ENCODE measurements at regions not wholly inside any gene's neighbourhood (a gene's known extent, or its start where the extent isn't known, plus 50 kb on each side); places are given as distances from the start of the nearest gene placed in this dataset.
"Not testable (repeated sequence)": the region's sequence is repeated elsewhere in the genome, so short reads cannot be mapped to it uniquely, and the experiment has no call there.

DNA sequence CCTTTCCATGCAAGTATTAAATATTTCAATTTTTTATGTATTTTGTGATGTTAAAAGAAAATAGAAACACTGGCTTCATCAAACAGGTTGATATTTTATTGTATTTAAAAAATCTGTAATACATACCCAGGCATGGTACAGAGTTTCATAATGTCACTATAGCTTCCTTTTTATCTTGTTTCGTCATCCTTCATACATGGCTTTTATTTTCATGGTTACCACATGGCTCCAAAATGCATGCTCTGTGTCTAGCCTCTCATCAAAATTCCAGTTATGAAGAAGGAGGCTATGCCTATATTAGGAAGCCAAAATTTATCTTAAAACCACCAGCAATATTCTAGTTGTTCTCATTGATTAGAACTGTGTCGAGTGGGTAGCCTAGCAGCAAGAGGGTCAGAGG, 464.8 kb downstream of the BTG1 start:
- DNase-seq (ENCODE audit: low spot score), result no peak

DNA sequence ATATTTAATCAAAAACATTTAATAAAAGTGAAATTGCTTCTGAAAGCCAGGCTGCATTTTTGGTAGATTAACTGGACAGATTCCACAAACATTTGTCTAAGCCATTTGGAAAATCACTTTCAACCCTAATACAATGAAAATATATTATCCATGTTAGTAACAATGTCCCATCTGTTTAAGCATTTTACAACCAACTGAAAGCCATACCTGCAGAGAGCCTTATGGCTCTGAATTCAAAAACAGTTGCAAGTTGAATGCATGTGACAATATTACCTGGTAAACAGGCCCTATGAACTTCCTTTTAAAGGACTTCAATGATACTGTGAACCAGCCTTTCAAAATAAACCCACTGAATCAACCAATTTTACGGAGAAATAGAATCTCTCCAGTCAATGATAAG, 468.1 kb downstream of the BTG1 start:
- no peak for DNase-seq (ENCODE audit: low spot score)

DNA sequence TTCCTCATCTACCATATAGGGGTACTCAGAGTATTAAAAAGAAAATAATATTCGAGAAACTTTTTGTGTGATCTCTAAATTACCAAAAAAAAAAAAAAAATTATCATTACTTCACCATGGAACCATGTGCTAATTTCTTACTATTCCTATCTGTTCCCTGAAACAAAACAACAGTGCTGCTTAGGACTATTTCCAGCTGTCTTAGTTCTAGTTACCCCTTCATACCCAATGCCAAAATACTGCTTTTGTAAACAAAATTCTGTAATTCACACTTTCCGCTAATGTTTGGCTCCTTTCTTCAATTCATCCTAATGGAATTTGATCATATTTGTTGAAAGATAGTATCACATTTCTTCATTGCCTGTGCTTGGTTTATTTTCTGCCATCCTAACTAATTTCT, 470.2 kb downstream of the BTG1 start:
- DNase-seq (ENCODE audit: low spot score), result no peak

DNA sequence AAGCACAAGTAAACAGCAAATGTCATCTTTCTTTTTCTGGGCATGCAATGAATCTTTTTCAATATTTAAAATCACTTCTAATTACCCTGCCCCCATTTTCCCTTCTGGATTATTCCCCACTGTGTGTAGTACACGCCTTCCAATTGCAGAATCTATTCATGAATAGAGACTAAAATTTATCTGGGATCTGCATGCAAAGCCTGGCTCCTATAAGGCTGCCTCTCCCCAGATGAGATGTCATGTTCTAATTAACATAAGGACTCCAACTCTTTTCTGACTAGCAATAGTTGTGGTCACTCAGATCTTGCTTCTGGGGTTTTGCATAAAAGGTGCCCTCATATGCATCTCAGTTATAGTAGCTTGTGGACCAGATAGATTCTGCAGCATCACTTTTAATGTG, 473.5 kb downstream of the BTG1 start:
- no peak for DNase-seq (ENCODE audit: low spot score)

DNA sequence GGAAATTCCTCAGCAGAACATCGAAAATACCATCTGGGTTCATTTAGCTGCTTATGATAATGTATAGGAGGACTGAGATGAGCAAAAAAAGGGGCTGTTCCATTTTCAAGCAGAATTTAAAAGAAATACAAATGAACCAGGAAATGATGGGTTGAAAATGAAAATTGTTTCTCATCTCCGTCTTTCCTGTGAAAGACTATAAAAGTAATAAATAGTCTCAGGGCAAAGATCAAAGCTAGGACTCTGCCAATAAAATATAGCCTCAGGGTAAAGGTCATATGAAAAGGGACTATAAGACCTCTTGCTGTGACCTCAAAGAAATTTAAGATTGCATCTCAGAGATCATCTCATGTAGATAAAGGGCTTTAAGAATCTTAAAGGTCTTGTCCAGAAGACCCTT, 478.0 kb downstream of the BTG1 start:
- no peak for DNase-seq (ENCODE audit: low spot score)

DNA sequence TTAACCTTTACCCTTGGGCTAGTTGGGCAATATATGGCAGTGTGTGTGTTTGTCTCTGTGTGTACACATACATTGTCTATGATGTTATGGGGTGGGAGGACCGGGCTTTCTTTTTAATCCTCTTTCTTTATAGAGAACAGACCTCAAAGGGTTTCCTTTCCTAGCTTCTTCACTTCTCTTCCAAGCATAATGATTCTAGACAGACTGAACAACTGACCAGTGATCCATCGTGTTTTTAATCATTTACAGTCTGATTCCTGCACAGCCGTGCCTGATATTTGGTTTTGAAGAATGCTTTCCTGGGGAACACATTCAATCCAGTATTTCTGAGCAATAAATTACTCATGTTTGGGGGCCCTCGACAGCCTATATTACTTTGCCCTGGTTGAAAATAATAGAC, 481.1 kb upstream of the DCN start:
- DNase-seq (ENCODE audit: low spot score), result no peak

DNA sequence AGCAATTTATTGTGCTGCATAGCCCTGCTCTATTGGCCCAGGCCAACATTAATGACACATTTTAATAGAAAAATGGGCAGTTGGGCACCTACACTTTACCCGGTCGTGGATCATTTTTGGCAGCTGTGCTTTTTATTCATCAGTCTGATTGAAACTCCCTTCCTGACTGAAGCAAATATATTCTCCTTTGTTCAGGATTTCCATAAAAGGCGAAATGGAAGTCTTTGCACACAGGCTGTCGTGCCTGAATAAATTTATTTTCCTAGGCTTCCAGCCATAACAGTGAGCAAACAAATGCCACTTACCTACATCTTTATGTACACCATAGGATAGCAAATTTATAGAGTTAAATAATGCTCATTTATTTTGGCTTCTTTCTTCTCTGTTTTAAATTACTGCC, 480.7 kb upstream of the DCN start:
- DNase-seq (ENCODE audit: low spot score), result no peak

DNA sequence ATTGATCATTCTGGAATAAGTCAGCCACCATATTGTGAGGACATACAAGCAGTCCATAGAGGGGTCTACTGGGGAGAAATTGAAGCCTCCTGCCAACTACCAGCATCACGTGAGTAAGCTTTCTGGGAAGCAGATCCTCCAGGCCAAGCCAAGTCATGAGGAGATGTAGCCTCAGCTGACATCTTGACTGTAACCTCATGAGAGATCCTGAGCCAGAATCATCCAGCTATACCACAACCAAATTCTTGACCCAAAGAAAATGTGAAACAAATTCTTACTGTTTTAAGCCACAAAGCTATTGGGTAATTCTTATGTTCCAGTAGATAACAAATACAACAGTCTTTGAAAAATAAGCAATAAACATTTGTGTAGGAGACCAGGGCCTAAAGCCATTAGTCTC, 479.4 kb upstream of the DCN start:
- DNase-seq (ENCODE audit: low spot score), result no peak

DNA sequence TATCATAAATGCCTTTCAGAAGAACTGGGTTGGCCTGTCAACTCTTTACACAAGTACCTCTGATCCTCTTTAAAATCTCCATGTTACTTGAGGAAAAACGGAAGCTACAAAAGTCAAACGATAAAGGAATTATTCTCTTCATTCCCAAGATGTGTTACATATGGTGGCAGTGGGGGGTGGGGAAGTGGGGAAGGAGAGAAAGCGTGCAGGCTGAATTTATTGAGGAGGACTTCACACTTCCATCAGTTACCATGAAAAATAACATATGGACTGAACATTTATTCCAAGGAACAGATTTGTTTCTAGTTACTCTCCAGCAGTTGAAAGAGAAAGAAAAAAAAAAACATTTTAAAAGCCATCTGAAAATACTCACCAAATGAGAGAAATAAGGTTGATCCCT, 474.4 kb upstream of the DCN start:
- no peak for DNase-seq (ENCODE audit: low spot score)

DNA sequence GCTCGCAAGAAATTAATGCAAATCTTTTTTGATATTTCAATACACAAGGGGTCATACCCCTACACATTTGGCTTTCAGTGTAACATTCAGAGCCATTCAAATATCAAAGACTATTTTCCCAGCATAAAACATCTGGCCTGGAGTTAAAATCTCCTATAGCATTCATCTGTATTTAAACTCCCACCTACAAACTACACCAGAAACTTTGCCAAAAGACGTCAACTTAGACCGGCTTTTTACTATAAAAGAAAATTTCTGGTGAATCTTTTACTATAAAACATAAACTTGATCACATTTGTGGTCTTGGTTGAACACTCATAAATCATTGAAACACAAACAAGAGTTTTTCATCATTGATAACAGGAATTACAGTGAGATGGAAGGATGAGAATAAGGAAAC, 473.3 kb upstream of the DCN start:
- no peak for DNase-seq (ENCODE audit: low spot score)

DNA sequence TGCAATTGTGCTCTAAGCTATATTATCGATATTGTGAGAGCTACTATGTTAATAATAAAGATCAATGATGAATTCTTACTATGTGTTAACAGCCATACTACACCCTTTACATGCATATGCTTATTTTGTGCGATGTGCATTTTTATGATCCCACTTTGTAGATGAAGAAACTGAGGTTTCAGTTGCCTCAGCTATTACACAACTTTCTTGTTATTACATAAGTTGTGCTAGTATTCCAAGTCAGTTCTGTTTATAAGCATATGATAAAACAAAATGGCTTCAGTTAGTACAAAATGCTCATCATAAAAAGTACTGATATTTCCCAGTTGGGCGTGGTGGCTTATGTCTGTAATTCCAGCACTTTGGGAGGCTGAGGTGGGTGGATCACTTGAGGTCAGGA, 471.5 kb upstream of the DCN start:
- DNase-seq (ENCODE audit: low spot score), result no peak

DNA sequence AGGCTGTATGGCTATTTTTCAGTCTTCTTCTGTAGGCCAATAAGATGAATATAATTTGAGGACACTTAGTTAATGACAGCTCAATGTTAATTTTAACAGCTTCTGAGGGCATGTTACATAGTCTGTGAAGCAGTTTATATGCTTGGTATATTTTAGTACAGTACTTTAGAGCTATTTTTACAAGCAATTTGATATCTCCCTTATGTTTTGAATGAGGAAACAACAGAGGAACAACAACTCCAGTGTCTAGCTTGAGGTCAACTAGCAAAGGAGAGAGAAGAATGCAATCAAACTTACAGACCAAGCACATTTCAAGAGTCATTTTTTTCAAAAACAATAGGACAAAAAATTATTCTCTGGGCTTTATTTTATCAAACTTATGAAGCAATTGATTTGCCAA, 469.1 kb upstream of the DCN start:
- no peak for DNase-seq (ENCODE audit: low spot score)

DNA sequence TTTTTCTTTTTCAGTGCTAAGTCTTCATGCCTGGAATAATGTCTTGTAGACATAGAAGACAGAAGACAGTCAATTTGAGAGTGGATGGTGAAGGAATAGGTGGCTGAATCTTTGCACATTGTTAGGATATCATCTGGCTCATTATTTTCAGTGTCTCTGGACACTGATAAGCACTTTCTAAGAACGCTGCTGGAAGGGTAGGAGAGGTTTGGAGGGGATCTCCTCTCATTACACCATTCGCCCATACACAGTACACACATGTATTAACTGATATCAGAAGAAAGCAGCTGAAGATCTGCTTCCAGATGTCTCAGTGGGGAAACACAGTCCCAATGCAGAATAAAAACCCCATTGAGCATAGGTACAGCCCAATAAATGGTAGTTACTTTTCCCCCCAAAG, 461.1 kb upstream of the DCN start:
- DNase-seq (ENCODE audit: low spot score), result no peak

DNA sequence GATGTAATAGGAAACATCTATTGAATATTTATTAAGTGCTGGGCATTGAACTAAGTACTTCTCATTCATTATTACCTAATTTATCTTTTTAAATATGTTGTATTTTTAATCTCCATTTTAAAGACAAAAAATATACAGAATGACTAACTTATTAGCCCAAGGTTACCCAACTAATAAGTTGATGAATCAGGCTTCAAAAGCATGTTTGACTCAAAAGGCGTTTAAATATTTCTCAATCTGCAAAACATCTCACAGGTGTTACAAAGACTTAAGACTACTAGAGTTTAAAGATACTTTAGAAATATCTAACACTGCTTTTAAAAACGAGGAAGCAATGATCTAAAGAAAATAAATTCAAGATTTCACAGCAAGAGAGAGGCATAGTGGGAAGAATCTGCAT, 457.4 kb upstream of the DCN start:
- DNase-seq (ENCODE audit: low spot score), result no peak

DNA sequence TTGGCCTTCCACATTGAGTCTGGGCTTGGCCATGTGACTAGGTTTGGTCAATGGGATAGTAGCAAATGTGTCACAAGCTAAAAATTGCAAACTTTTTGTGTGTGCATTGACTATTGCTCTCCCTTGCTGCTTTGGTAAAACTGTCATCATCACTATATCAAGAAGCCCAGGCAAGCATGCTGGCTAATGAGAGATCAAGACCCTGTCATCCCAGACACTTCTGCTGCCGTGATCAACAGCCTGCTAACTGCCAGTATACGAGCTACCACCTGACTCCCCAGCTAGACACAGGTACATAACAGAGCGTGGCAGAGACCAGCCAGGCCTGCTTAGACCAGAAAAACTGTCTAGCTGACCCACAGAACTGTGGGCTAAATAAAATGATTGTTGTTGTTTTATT, 456.7 kb upstream of the DCN start:
- DNase-seq (ENCODE audit: low spot score), result no peak

DNA sequence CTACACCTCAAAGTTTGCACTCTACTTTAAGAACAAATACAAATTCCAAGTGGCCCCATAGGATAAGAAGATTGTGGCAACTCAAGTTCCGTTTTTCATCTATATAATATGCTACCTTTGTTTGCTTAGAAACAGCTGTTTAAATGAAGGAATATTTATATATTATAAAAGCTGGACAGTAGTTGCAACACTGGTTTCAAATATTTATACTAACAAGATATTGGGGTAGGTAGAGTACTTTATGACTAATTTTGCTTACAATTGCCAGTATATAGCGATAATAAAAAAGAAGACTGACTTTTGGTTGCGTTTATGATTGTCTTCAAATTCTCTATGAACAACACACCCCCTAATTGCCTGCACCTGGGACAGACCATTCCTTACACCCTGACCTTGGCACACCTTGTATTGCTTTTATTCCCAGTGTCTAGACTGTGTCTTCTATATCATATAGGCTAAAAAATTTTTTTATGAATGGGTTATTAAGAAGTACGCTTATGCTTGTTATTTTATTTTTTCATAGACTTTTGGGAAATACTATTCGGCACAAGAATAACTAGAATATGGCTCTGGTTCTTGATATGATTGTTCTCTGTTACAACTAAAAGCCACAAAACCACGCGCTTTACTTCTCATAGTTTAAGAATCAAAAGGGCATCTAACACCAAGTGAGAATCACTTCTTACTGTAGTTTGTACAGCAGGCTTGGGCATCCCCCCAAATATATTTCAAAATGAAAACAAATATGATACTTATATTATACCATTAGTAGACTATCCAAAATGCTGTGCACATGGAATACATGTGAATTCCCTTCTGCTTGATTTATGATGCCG, 455.4 kb upstream of the DCN start:
- DNase-seq (ENCODE audit: low spot score), result no peak

DNA sequence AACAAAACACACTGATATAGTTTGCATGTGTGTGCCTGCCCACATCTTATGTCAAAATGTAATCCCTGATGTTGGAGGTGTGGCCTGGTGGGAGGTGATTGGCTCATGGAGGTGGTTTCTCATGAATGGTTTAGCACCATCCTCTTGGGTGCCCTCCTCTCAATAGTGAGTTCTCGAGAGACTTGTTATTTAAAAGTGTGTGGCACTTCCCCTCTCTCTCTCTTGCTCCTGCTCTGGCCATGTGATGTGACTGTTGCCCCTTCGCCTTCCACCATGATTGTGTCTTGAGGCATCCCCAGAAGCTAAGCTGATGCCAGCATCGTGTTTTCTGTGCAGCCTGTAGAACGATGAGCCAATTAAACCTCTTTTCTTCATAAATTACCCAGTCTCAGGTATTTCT, 454.1 kb upstream of the DCN start:
- no peak for DNase-seq (ENCODE audit: low spot score)

DNA sequence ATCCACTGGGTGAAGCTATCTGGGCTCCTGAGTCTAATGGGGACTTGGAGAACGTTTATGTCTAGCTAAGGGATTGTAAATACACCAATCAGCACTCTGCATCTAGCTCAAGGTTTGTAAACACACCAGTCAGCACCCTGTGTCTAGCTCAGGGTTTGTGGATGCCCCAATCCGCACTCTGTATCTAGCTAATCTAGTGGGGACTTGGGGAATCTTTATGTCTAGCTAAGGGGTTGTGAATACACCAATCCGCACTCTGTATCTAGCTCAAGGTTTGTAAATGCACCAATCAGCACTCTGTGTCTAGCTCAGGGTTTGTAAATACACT, 451.7 kb upstream of the DCN start:
- not testable (repeated sequence) for DNase-seq (ENCODE audit: low spot score)

DNA sequence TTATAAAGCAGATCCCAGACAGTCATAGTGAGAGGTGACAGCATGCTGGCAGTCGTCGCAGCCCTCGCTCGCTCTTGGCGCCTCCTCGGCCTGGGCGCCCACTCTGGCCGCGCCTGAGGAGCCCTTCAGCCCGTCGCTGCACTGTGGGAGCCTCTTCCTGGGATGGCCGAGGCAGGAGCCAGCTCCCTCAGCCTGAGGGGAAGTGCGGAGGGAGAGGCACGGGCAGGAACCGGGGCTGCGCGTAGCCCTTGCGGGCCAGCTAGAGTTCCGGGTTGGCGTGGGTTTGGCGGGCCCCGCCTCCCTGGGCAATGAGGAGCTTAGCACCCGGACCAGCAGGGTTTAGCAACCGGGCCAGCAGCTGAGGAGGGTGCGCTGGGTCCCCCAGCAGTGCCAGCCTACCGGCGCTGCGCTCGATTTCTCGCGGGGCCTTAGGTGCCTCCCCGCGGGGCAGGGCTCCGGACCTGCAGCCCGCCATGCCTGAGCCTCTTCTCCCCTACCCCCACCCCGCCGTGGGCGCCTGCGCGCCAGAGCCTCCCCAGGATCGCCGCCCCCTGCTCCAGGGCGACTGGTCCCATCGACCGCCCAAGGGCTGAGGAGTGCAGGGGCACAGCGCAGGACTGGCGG, 451.2 kb upstream of the DCN start:
- no peak for DNase-seq (ENCODE audit: low spot score)

DNA sequence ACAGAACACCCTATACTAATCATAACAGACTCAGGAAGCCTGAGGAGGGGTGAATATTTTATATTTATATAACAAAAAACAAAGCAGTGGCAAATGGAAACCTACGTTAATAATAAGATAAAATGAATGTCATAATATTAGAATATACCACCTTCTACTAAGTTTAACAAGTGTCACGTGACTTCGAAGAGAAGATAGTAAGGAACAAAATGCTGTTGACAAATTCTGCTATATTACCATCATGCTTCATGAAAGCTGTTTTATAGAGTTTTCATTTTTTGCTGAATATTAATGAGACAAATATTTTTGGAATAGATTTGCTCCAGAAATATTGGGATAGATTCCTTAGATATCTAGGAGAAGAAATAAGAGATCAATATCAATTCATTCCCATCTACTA, 450.6 kb upstream of the DCN start:
- no peak for DNase-seq (ENCODE audit: low spot score)

DNA sequence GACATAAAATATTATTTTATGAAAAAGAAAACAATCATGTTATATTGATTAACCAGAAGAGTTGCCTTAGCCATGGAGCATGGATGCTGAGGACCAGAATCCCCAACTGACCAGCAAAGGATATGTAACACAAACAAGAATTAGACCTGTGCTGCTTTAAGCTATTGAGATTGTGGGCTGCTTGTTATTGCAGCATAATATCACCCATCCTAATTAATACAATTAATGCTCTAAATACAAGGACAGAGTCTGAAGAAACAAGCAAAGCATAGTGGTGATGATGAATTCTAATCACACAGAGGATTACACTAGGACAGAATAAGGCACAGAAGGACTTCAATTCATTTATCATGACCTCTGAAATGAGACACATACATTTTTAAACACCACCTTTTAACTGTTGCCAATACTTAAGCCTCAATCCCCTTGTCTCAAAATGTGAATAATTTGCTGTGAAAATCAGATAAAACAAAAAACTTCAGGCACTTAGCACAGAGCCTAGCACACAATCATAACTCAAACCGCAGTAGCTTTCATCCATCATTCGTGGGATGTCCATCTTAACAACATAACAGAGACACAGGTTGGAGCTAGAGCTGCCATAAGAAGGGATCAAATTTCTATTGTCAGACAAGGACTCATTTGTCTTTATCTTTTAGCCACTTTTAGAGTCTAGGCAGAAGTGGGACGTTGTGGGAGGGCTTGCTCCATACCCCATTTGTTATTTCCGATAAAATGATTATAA, 449.6 kb upstream of the DCN start:
- DNase-seq (ENCODE audit: low spot score), result no peak

DNA sequence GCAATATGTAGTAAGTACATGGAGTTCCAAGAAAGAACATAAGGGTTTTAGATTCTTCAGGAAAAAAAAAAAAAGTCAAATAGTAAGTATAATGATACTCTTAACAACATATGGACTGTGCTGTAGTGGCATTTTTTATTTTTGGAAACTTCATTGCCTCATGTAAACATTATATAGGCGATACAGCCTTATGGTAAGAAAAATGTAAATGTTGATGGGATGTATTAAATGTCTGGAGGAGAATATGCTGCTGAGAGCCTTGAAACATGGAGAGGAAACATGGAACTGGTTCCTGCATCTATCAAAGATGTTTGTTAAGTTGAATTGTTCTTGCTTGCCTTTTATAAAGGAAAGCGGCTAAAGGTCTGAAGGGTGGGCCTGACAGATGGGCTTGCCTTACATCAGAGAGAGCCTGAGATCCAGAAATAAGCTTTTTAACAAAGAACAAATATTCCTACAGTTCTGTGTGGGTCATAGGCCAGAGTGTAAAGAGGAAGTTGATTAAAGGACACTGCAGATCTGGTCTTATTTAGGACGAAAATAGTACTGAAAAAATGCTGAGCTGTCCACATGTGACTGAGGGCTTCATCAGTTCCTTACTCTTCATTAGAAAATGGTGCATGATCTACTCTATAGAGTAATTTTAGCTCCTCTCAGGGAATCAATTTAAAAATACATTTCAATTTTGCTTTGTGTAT, 448.1 kb upstream of the DCN start:
- no peak for DNase-seq (ENCODE audit: low spot score)

DNA sequence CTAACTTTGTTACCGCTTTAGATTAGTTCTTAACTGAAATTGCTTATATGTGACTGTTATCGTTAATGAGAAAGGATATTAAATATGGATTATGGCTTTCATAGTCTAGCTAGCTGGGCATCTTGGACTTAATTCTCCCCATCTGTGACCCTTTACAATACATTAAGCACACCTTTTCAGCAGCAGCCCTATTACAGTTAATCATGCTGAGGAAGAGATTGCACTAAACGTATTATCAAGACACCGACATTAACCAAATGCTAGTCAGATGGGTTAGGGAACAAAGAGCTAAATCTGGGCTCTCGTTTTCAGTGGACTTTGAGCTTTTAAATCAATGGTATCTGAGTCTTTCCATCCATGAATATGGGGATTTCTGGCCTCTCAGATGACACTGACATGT, 447.5 kb upstream of the DCN start:
- no peak for DNase-seq (ENCODE audit: low spot score)
